Tibial nerve (tissue), 3 donors: ENCODE measurements at regions not wholly inside any gene's neighbourhood (a gene's known extent, or its start where the extent isn't known, plus 50 kb on each side); places are given as distances from the start of the nearest gene placed in this dataset.

Experiments
- CTCF ChIP-seq, 5 experiments: fragments of 200-600 bp in 3 of 5; fragments of 450-650 bp in 2 of 5; sonication (generic) in 3 of 5; IDR thresholded peaks; one replicate each; pipeline ENCODE4 v1.5.1; 2016 to 2019; ENCODE audit warnings: antibody characterized with exemption in 5 of 5, mild to moderate bottlenecking in 3 of 5, moderate library complexity in 2 of 5
- POLR2A ChIP-seq, 2 donors: fragments of 450-650 bp; IDR thresholded peaks; one replicate each; pipeline ENCODE4 v1.6.1; 2017; ENCODE audit warnings: antibody characterized with exemption in 2 of 2, mild to moderate bottlenecking in 2 of 2, moderate library complexity in 2 of 2

DNA sequence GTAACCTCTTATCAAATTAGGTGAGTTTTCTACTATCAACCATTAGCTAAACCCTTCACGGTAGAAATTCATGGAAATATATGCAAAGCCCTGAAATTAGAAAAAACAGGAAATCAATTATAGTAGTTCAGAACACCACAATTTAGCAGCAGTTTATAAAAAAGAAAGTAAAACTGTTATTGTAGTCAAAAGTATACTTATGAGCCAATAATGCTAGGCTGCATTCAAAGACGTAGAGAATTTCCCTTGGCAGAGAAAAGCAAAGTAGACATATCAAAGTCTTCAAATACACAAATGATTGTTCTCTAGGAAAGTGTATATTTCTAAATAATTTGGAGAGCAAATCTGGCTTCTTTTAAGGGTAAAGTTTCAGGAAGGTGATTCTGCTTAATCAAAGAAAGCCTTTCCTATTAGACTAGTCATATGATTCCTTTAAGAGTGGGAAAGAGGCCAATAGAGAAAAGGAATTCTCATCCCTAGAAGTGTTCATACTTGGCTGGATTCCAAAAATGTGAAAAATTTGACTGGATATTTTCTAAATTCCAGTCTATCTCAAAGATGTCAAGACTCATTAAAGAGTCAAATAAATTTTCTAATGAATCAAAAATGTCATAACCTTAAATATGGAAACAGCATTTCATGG, 185.5 kb downstream of the SMC2 start:
- TF ChIP-seq CTCF (IDR thresholded peaks at IDR 0.05) (no peak), POLR2A (IDR thresholded peaks at IDR 0.05) (no peak)
